Psoas muscle (tissue), 7 donors: ENCODE measurements at regions not wholly inside any gene's neighbourhood (a gene's known extent, or its start where the extent isn't known, plus 50 kb on each side); places are given as distances from the start of the nearest gene placed in this dataset.

ENCODE experiments used
- ATAC-seq, 4 donors: fragments of 200-7000 bp; cut with Tn5 transposase; one replicate each; pipeline ENCODE4 v1.9.1; 2020; ENCODE audit warnings: moderate library complexity in 3 of 4, mild to moderate bottlenecking in 2 of 4
- DNase-seq, 2 donors: peaks; one replicate each; pipeline ENCODE4 v3.0.0-alpha.2; 2020
- H3K27ac ChIP-seq: fragments of 200-600 bp; one replicate; pipeline ENCODE4 v1.8.0; 2022
- H3K27me3 ChIP-seq, 3 donors: fragments of 200-600 bp in 1 of 3; one replicate each; pipeline versions ENCODE4 v1.6.1 to v1.8.0; 2013 to 2022; ENCODE audit warnings: low read length in 2 of 3, mild to moderate bottlenecking in 2 of 3, moderate library complexity in 1 of 3; ENCODE audit not compliant: insufficient read depth in 3 of 3
- H3K36me3 ChIP-seq, 2 donors: fragments of 200-600 bp in 1 of 2; one replicate each; pipeline versions ENCODE4 v1.6.1 to v1.8.0; 2013 to 2022; ENCODE audit warnings: low read depth in 1 of 2, mild to moderate bottlenecking in 1 of 2, moderate library complexity in 1 of 2; ENCODE audit not compliant: insufficient read depth in 1 of 2
- H3K4me1 ChIP-seq: fragments of 200-600 bp; one replicate; pipeline ENCODE4 v1.8.0; 2022
- H3K4me3 ChIP-seq: fragments of 200-600 bp; one replicate; pipeline ENCODE4 v1.8.0; 2022; ENCODE audit warnings: mild to moderate bottlenecking
- H3K9me3 ChIP-seq: fragments of 200-600 bp; one replicate; pipeline ENCODE4 v1.8.0; 2022
- WGBS, 3 donors: extraction: QIAGEN DNeasy Blood & Tissue Kit; methylation state at CpG; one replicate each; pipeline versions ENCODE4 v1.1.6 to v1.1.7; 2013; 5-methylcytosine and 5-hydroxymethylcytosine counted together
- intact Hi-C, 2 donors: fragments of 100-400 bp; cut with DNase I; formaldehyde crosslinking; loops; one replicate each; pipeline versions ENCODE4 v1.11.0 to v1.14.2; 2022
- TF ChIP-seq, protein P1 (sequence below): fragments of 200-600 bp; IDR thresholded peaks from one replicate; pipeline ENCODE4 v1.8.0; 2022; ENCODE audit warnings: antibody characterized with exemption
- donor health status: healthy with polysubstance abuse.
- donor health status: DM: no; HTN: no; CAD: no; lungs with moderate emphysema.
- donor health status: Bipolar disorder and iron deficiency.
- donor health status: healthy.
- donor health status: DM: yes; HTN: yes; CAD: no.
- donor health status: DM: no; HTN: no; CAD: no.
- donor health status: DM: yes; HTN: yes; CAD: no.

DNA sequence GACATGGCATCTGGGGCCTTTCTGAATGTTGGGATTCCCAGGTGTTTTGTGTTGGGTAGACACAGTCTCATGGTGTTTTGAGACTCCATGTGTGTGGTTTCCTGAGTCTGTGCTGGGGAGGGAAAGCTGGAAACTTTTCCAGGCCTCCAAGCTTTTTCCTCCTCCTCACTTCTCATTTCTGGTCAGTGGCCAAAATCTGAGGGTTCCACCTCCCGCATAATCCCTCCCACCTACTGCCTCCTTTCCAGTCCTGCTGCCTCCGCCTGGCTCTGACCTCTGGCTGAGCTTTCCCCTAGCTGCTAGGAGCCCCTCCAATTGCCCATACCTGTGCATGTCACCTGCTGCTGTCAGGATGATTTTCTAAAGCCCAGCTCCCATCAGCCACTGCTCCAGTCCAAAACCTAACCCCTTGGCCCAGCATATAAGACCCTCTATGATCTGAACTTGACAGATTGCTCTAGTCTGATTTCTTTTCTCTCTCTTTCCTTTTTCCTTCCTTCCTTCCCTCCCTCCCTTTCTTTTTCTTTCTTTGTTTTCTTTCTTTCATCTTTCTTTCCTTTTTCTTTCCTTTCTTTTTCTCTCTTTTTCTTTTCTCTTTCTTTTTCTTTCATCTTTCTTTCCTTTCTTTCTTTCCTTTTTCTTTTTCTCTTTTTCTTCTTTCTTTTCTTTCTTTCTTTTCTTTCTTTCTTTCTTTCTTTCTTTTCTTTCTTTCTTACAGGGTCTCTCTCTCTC, 51.4 kb upstream of the NECTIN1 start:
- intact Hi-C loops: no loop called here
- Histone ChIP-seq H3K4me3 (no peak overlapping the region), H3K27me3 (peaks cover 0 to 12% (median 0%) of the 10 kb centered on the region in 3 donors), H3K27ac (no peak overlapping the region), H3K9me3 (no peaks in the 10 kb centered on the region), H3K4me1 (no peaks in the 10 kb centered on the region), H3K36me3 (no peaks in the 10 kb centered on the region)
- DNase-seq (no peak), ATAC-seq (no peak)
- TF ChIP-seq, protein P1, sequence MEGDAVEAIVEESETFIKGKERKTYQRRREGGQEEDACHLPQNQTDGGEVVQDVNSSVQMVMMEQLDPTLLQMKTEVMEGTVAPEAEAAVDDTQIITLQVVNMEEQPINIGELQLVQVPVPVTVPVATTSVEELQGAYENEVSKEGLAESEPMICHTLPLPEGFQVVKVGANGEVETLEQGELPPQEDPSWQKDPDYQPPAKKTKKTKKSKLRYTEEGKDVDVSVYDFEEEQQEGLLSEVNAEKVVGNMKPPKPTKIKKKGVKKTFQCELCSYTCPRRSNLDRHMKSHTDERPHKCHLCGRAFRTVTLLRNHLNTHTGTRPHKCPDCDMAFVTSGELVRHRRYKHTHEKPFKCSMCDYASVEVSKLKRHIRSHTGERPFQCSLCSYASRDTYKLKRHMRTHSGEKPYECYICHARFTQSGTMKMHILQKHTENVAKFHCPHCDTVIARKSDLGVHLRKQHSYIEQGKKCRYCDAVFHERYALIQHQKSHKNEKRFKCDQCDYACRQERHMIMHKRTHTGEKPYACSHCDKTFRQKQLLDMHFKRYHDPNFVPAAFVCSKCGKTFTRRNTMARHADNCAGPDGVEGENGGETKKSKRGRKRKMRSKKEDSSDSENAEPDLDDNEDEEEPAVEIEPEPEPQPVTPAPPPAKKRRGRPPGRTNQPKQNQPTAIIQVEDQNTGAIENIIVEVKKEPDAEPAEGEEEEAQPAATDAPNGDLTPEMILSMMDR: no peak
- 56 to 67% (median 63%) methylated on average over 2 of the region's 2 CpGs for WGBS, 3 donors

DNA sequence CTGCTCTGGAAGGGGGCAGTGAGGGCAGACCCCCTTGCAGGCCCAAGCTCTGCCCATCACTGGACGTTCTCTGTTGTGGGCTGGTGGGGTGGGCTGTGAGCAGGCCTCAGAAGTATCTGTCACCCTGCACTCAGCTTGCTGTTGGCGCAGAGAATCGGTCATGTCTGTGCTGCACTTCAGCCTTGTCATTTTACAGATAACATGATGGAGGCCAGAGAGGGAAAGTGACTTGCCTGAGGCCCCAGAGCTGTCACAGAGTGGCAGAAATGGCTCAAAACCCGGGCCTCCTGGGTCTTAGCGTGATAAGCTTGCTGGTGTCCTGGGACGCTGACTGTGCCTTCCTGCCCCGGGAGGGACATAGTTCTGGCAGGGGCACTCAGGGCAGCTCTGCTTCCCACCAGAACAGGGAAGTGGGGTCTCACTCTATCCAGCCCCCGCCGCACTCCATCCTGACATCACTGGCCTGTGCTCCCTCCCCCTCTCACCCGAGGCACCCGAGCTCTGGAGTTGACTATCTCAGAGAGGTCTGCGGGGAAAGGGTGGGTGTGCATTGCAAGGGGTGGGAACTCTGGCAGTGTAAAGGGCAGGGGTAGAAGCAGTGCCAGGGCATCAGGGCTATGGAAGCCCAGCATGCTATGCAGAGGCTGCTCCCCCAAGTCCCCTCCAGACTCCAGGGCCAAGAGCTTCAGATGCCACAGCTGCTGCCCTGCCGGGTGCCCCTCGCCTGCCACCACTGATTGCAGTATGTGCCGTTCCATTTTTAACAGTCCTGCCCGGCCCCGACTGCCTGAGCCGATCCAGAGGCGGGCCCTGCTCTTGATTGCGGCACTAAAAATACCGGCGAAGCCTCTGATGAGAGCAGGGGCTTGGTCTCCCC, 50.4 kb upstream of the NECTIN1 start:
- TF ChIP-seq, protein P1: no peak
- H3K4me3 ChIP-seq: no peak overlapping the region
- H3K36me3 ChIP-seq: no peaks in the 10 kb centered on the region
- H3K27ac ChIP-seq: no peak overlapping the region
- no peaks in the 10 kb centered on the region for H3K9me3 ChIP-seq
- 47 to 51% (median 50%) methylated on average over 21 to 22 of the region's 22 CpGs for WGBS, 3 donors
- no peaks in the 10 kb centered on the region for H3K4me1 ChIP-seq
- H3K27me3 ChIP-seq: peaks cover 0 to 15% (median 0%) of the 10 kb centered on the region in 3 donors
- ATAC-seq (no peak), DNase-seq (no peak)
- intact Hi-C loops: no loop called here
